SK-N-SH treated with all-trans-retinoic acid at 6 μM for 48 hours (cell line): ENCODE measurements at regions not wholly inside any gene's neighbourhood (a gene's known extent, or its start where the extent isn't known, plus 50 kb on each side); places are given as distances from the start of the nearest gene placed in this dataset.

ENCODE experiments used
- ATAC-seq: fragments of 200-7000 bp; cut with Tn5 transposase; 3 replicates; pipeline ENCODE4 v1.9.1; 2020; ENCODE audit warnings: mild to moderate bottlenecking, moderate library complexity
- ARNTL ChIP-seq: fragments of 450-650 bp; formaldehyde crosslinking; IDR thresholded peaks from 2 replicates; pipeline ENCODE4 v1.5.0; 2020; ENCODE audit warnings: low read depth, mild to moderate bottlenecking, moderate library complexity, borderline replicate concordance
- BACH2 ChIP-seq: fragments of 250-450 bp; sonication (Bioruptor Pico); IDR thresholded peaks from 2 replicates; pipeline ENCODE4 v1.9.0; 2021; ENCODE audit warnings: mild to moderate bottlenecking, borderline replicate concordance
- ESRRG ChIP-seq: fragments of 250-450 bp; sonication (Bioruptor Pico); IDR thresholded peaks from 2 replicates; pipeline ENCODE4 v1.6.1; 2021; ENCODE audit warnings: mild to moderate bottlenecking
- GLIS3 ChIP-seq: fragments of 250-450 bp; sonication (Bioruptor Pico); IDR thresholded peaks from 2 replicates; pipeline ENCODE4 v1.5.0; 2020; ENCODE audit warnings: mild to moderate bottlenecking, moderate library complexity
- ISL1 ChIP-seq: fragments of 250-450 bp; sonication (Bioruptor Pico); IDR thresholded peaks from 2 replicates; pipeline ENCODE4 v2.1.2; 2022; ENCODE audit warnings: mild to moderate bottlenecking, moderate library complexity
- PATZ1 ChIP-seq: fragments of 250-450 bp; sonication (Bioruptor Pico); IDR thresholded peaks from 2 replicates; pipeline ENCODE4 v1.8.0; 2020; ENCODE audit warnings: mild to moderate bottlenecking, moderate library complexity, borderline replicate concordance
- POU6F1 ChIP-seq: fragments of 250-450 bp; sonication (Bioruptor Pico); IDR thresholded peaks from 2 replicates; pipeline ENCODE4 v1.8.0; 2021; ENCODE audit warnings: low read depth, mild to moderate bottlenecking, moderate library complexity, borderline replicate concordance
- PPARA ChIP-seq: fragments of 250-450 bp; sonication (Bioruptor Pico); IDR thresholded peaks from 2 replicates; pipeline ENCODE4 v1.5.0; 2020; ENCODE audit warnings: mild to moderate bottlenecking, borderline replicate concordance
- RARB ChIP-seq: fragments of 250-450 bp; sonication (Bioruptor Pico); IDR thresholded peaks from 2 replicates; pipeline ENCODE4 v1.8.0; 2021; ENCODE audit warnings: mild to moderate bottlenecking, moderate library complexity
- TCF4 ChIP-seq: fragments of 250-450 bp; sonication (Bioruptor Pico); IDR thresholded peaks from 2 replicates; pipeline ENCODE4 v1.8.0; 2021; ENCODE audit warnings: mild to moderate bottlenecking, moderate library complexity, borderline replicate concordance
- TOX ChIP-seq: fragments of 250-450 bp; sonication (Bioruptor Pico); IDR thresholded peaks from 2 replicates; pipeline ENCODE4 v1.8.0; 2021; ENCODE audit warnings: mild to moderate bottlenecking, moderate library complexity, borderline replicate concordance
- ZFP3 ChIP-seq: fragments of 250-450 bp; sonication (Bioruptor Pico); IDR thresholded peaks from 2 replicates; pipeline ENCODE4 v1.5.0; 2020; ENCODE audit warnings: mild to moderate bottlenecking, moderate library complexity
- ZFP30 ChIP-seq: fragments of 450-650 bp; formaldehyde crosslinking; IDR thresholded peaks from 2 replicates; pipeline ENCODE4 v1.5.0; 2022; ENCODE audit warnings: mild to moderate bottlenecking, moderate library complexity
- ZNF565 ChIP-seq: fragments of 450-650 bp; formaldehyde crosslinking; conservative IDR thresholded peaks from 2 replicates; pipeline ENCODE4 v1.5.0; 2020; ENCODE audit warnings: low read depth, mild to moderate bottlenecking, moderate library complexity
- ZNF70 ChIP-seq: fragments of 450-650 bp; formaldehyde crosslinking; IDR thresholded peaks from 2 replicates; pipeline ENCODE4 v1.5.0; 2020; ENCODE audit warnings: mild to moderate bottlenecking, moderate library complexity
- ZNF8 ChIP-seq: fragments of 450-650 bp; formaldehyde crosslinking; IDR thresholded peaks from 2 replicates; pipeline ENCODE4 v1.5.0; 2020; ENCODE audit warnings: mild to moderate bottlenecking, moderate library complexity
- TF ChIP-seq, protein P1 (sequence below): fragments of 250-450 bp; sonication (Bioruptor Pico); IDR thresholded peaks from 2 replicates; pipeline ENCODE4 v1.5.1; 2020; ENCODE audit warnings: low read depth, mild to moderate bottlenecking, moderate library complexity
- TF ChIP-seq, protein P2 (sequence below): fragments of 250-450 bp; sonication (Bioruptor Pico); IDR thresholded peaks from 2 replicates; pipeline ENCODE4 v1.5.0; 2020; ENCODE audit warnings: mild to moderate bottlenecking, moderate library complexity
- TF ChIP-seq, protein P3 (sequence below): fragments of 250-450 bp; sonication (Bioruptor Pico); IDR thresholded peaks from 2 replicates; pipeline ENCODE4 v1.5.1; 2021; ENCODE audit warnings: mild to moderate bottlenecking, moderate library complexity

DNA sequence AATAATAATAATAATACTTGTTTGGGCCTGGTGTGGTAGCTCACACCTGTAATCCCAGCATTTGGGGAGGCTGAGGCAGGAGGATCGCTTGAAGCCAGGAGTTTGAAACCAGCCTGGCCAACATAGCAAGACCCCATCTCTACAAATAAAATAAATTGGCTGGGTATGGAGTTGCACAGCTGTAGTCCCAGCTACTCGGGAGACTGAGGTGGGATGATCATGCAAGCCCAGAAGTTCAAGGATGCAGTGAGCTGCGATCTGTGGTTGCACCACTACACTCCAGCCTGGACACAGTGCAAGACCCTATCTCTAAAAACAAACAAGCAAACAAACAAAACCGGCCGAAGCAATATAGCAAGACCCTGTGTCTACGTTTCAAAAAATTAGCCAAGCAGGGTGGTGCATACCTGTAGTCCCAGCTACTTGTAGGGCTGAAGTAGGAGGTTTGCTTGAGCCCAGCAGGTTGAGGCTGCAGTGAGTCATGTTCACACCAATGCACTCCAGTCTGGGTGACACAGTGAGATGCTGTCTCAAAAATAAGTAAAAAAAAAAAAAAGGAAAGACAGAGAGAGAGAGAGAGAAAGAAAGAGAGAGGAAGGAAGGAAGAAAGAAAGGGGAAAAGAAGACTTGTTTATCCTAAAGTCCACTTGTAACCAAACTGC lies 85.6 kb upstream of the KDM7A start:
- TF ChIP-seq, protein P1, sequence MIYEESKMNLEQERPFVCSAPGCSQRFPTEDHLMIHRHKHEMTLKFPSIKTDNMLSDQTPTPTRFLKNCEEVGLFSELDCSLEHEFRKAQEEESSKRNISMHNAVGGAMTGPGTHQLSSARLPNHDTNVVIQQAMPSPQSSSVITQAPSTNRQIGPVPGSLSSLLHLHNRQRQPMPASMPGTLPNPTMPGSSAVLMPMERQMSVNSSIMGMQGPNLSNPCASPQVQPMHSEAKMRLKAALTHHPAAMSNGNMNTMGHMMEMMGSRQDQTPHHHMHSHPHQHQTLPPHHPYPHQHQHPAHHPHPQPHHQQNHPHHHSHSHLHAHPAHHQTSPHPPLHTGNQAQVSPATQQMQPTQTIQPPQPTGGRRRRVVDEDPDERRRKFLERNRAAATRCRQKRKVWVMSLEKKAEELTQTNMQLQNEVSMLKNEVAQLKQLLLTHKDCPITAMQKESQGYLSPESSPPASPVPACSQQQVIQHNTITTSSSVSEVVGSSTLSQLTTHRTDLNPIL (CRISPR knock-in tag), result no peak
- TF ChIP-seq ZNF565, result no peak
- no peak for TF ChIP-seq TCF4 (CRISPR knock-in tag)
- no peak for TF ChIP-seq POU6F1
- TF ChIP-seq ARNTL, result no peak
- no peak for TF ChIP-seq TOX
- TF ChIP-seq, protein P2, sequence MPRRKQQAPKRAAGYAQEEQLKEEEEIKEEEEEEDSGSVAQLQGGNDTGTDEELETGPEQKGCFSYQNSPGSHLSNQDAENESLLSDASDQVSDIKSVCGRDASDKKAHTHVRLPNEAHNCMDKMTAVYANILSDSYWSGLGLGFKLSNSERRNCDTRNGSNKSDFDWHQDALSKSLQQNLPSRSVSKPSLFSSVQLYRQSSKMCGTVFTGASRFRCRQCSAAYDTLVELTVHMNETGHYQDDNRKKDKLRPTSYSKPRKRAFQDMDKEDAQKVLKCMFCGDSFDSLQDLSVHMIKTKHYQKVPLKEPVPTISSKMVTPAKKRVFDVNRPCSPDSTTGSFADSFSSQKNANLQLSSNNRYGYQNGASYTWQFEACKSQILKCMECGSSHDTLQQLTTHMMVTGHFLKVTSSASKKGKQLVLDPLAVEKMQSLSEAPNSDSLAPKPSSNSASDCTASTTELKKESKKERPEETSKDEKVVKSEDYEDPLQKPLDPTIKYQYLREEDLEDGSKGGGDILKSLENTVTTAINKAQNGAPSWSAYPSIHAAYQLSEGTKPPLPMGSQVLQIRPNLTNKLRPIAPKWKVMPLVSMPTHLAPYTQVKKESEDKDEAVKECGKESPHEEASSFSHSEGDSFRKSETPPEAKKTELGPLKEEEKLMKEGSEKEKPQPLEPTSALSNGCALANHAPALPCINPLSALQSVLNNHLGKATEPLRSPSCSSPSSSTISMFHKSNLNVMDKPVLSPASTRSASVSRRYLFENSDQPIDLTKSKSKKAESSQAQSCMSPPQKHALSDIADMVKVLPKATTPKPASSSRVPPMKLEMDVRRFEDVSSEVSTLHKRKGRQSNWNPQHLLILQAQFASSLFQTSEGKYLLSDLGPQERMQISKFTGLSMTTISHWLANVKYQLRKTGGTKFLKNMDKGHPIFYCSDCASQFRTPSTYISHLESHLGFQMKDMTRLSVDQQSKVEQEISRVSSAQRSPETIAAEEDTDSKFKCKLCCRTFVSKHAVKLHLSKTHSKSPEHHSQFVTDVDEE (CRISPR knock-in tag), result no peak
- TF ChIP-seq ESRRG, result no peak
- TF ChIP-seq ISL1 (CRISPR knock-in tag), result no peak
- no peak for TF ChIP-seq PPARA (CRISPR knock-in tag)
- no peak for TF ChIP-seq ZNF8
- TF ChIP-seq, protein P3, sequence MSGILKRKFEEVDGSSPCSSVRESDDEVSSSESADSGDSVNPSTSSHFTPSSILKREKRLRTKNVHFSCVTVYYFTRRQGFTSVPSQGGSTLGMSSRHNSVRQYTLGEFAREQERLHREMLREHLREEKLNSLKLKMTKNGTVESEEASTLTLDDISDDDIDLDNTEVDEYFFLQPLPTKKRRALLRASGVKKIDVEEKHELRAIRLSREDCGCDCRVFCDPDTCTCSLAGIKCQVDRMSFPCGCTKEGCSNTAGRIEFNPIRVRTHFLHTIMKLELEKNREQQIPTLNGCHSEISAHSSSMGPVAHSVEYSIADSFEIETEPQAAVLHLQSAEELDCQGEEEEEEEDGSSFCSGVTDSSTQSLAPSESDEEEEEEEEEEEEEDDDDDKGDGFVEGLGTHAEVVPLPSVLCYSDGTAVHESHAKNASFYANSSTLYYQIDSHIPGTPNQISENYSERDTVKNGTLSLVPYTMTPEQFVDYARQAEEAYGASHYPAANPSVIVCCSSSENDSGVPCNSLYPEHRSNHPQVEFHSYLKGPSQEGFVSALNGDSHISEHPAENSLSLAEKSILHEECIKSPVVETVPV, result no peak
- no peak for TF ChIP-seq PATZ1 (CRISPR knock-in tag)
- no peak for TF ChIP-seq GLIS3 (CRISPR knock-in tag)
- TF ChIP-seq ZNF70 (CRISPR knock-in tag), result no peak
- no peak for TF ChIP-seq RARB (CRISPR knock-in tag)
- TF ChIP-seq ZFP30 (CRISPR knock-in tag), result no peak
- ATAC-seq, result no peak

GRCh38 chr7:140261522-140261921 lies 84.7 kb upstream of the KDM7A start:
- no peak for TF ChIP-seq BACH2 (CRISPR knock-in tag)
- TF ChIP-seq PPARA (CRISPR knock-in tag), result no peak
- no peak for ATAC-seq

DNA sequence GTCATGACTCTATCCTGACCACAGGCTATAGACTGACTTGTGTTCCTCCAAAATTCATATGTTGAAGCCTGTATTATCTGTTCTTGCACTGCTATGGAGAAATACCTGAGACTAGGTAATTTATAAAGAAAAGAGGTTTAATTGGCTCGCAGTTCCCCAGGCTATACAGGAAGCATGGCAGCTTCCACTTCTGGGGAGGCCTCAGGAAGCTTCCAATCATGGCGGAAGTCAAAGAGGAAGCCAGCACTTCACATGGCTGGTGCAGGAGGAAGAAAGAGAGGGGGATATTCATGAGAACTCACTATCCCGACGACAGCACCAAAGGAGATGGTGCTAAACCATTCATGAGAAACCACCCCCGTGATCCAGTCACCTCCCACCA lies 84.3 kb upstream of the KDM7A start:
- no peak for TF ChIP-seq TCF4 (CRISPR knock-in tag)
- TF ChIP-seq, protein P1 (CRISPR knock-in tag), result no peak
- TF ChIP-seq, protein P2 (CRISPR knock-in tag), result no peak
- no peak for TF ChIP-seq TOX
- no peak for TF ChIP-seq ZNF70 (CRISPR knock-in tag)
- TF ChIP-seq ZFP3 (CRISPR knock-in tag), result no peak
- no peak for ATAC-seq
